Ascending aorta (tissue), 2 donors: ENCODE measurements at regions not wholly inside any gene's neighbourhood (a gene's known extent, or its start where the extent isn't known, plus 50 kb on each side); places are given as distances from the start of the nearest gene placed in this dataset.

Source experiments
- DNase-seq, 2 donors: peaks; one replicate each; pipeline ENCODE4 v3.0.0-alpha.2; 2019; ENCODE audit warnings: low spot score in 2 of 2
- H3K27ac ChIP-seq, 2 donors: fragments of 200-600 bp; sonication (generic); one replicate each; pipeline ENCODE4 v1.5.1; 2016 to 2017; ENCODE audit warnings: mild to moderate bottlenecking in 1 of 2
- H3K27me3 ChIP-seq: fragments of 200-600 bp; sonication (generic); one replicate; pipeline ENCODE4 v1.5.1; 2017
- H3K36me3 ChIP-seq, 2 donors: fragments of 200-600 bp; sonication (generic); one replicate each; pipeline ENCODE4 v1.5.1; 2016
- H3K4me1 ChIP-seq, 2 donors: fragments of 200-600 bp; sonication (generic); one replicate each; pipeline ENCODE4 v1.5.1; 2016 to 2017; ENCODE audit warnings: mild to moderate bottlenecking in 1 of 2
- H3K4me3 ChIP-seq, 2 donors: fragments of 200-600 bp; sonication (generic); one replicate each; pipeline ENCODE4 v1.5.1; 2016 to 2017; ENCODE audit warnings: mild to moderate bottlenecking in 1 of 2
- H3K9me3 ChIP-seq, 2 donors: fragments of 200-600 bp; sonication (generic); one replicate each; pipeline ENCODE4 v1.5.1; 2016
- CTCF ChIP-seq, 3 experiments: fragments of 200-600 bp in 2 of 3; fragments of 450-650 bp in 1 of 3; sonication (generic) in 2 of 3; IDR thresholded peaks; one replicate each; pipeline ENCODE4 v1.5.1; 2016 to 2019; ENCODE audit warnings: antibody characterized with exemption in 3 of 3, mild to moderate bottlenecking in 1 of 3, moderate library complexity in 1 of 3
- intact Hi-C: fragments of 100-400 bp; cut with DNase I; formaldehyde crosslinking; loops from one replicate; pipeline ENCODE4 v1.15.1; 2023

- no peak for DNase-seq
- no peaks in the 10 kb centered on the region for H3K9me3 ChIP-seq
- no peak overlapping the region for H3K4me3 ChIP-seq
- TF ChIP-seq CTCF (IDR thresholded peaks at IDR 0.05), result peak; percentile 30 to 65 (median 46)
- no peaks in the 10 kb centered on the region for H3K27me3 ChIP-seq
- intact Hi-C loops, result loop anchor here (1.0 to 5.0 kb wide), 2 partner anchors 941 to 1096 kb away; no protein-coding TSS in a partner anchor
- no peaks in the 10 kb centered on the region for H3K36me3 ChIP-seq
- H3K27ac ChIP-seq, result no peak overlapping the region
- no peaks in the 10 kb centered on the region for H3K4me1 ChIP-seq
Measured at GRCh38 chr4:120156120-120156718, 89.6 kb upstream of the MAD2L1 start.

- no peak for TF ChIP-seq CTCF (IDR thresholded peaks at IDR 0.05)
- no peak for DNase-seq
- Histone ChIP-seq H3K9me3 (no peaks in the 10 kb centered on the region), H3K36me3 (no peaks in the 10 kb centered on the region), H3K27me3 (no peaks in the 10 kb centered on the region), H3K4me3 (no peak overlapping the region), H3K4me1 (no peaks in the 10 kb centered on the region), H3K27ac (no peak overlapping the region)
- intact Hi-C loops, result loop anchor here (5.0 kb wide), 1 partner anchor 1097 kb away; no protein-coding TSS in a partner anchor
Measured at GRCh38 chr4:120155287-120155686, 88.6 kb upstream of the MAD2L1 start.

- H3K4me3 ChIP-seq, result no peak overlapping the region
- no peak overlapping the region for H3K27ac ChIP-seq
- no peaks in the 10 kb centered on the region for H3K36me3 ChIP-seq
- no peaks in the 10 kb centered on the region for H3K4me1 ChIP-seq
- no peaks in the 10 kb centered on the region for H3K27me3 ChIP-seq
- TF ChIP-seq CTCF (IDR thresholded peaks at IDR 0.05), result no peak
- no peaks in the 10 kb centered on the region for H3K9me3 ChIP-seq
- DNase-seq, result no peak
- intact Hi-C loops, result no loop called here
Measured at GRCh38 chr4:120144634-120145033, 78.0 kb upstream of the MAD2L1 start.

- Histone ChIP-seq H3K4me3 (no peak overlapping the region), H3K4me1 (no peaks in the 10 kb centered on the region), H3K27me3 (no peaks in the 10 kb centered on the region), H3K27ac (no peak overlapping the region), H3K9me3 (no peaks in the 10 kb centered on the region), H3K36me3 (no peaks in the 10 kb centered on the region)
- no peak for DNase-seq
- intact Hi-C loops, result no loop called here
- no peak for TF ChIP-seq CTCF (IDR thresholded peaks at IDR 0.05)
Measured at GRCh38 chr4:120144041-120144440, 77.4 kb upstream of the MAD2L1 start.

- Histone ChIP-seq H3K4me3 (no peak overlapping the region), H3K4me1 (no peaks in the 10 kb centered on the region), H3K27me3 (no peaks in the 10 kb centered on the region), H3K9me3 (no peaks in the 10 kb centered on the region), H3K36me3 (no peaks in the 10 kb centered on the region), H3K27ac (no peak overlapping the region)
- DNase-seq, result no peak
- TF ChIP-seq CTCF (IDR thresholded peaks at IDR 0.05), result no peak
- intact Hi-C loops, result no loop called here
Measured at GRCh38 chr4:120139392-120139791, 72.7 kb upstream of the MAD2L1 start.

GRCh38 chr4:120132935-120133334, 66.3 kb upstream of the MAD2L1 start:
- intact Hi-C loops, result no loop called here
- no peak overlapping the region for H3K27ac ChIP-seq

More at GRCh38 chr4:120132935-120133334, 66.3 kb upstream of the MAD2L1 start:
- TF ChIP-seq CTCF (IDR thresholded peaks at IDR 0.05), result no peak
- H3K4me3 ChIP-seq, result no peak overlapping the region
- no peaks in the 10 kb centered on the region for H3K36me3 ChIP-seq
- H3K9me3 ChIP-seq, result no peaks in the 10 kb centered on the region
- no peaks in the 10 kb centered on the region for H3K27me3 ChIP-seq
- no peaks in the 10 kb centered on the region for H3K4me1 ChIP-seq
- no peak for DNase-seq
